Ishikawa (cell line): ENCODE measurements at regions not wholly inside any gene's neighbourhood (a gene's known extent, or its start where the extent isn't known, plus 50 kb on each side); places are given as distances from the start of the nearest gene placed in this dataset.

Source experiments
- CEBPB ChIP-seq: IDR thresholded peaks from 2 replicates; pipeline ENCODE4 v1.6.1; 2012
- EGR1 ChIP-seq: IDR thresholded peaks from 2 replicates; pipeline ENCODE4 v1.6.1; 2012
- EP300 ChIP-seq: IDR thresholded peaks from 2 replicates; pipeline ENCODE4 v1.6.1; 2012; ENCODE audit warnings: borderline replicate concordance
- NFIC ChIP-seq: IDR thresholded peaks from 2 replicates; pipeline ENCODE4 v1.6.1; 2012
- RAD21 ChIP-seq: IDR thresholded peaks from 2 replicates; pipeline ENCODE4 v1.6.1; 2012; ENCODE audit warnings: low read depth
- TAF1 ChIP-seq: IDR thresholded peaks from 2 replicates; pipeline ENCODE4 v1.6.1; 2012; ENCODE audit warnings: low read depth, mild to moderate bottlenecking
- TCF12 ChIP-seq: IDR thresholded peaks from 2 replicates; pipeline ENCODE4 v1.6.1; 2012; ENCODE audit warnings: low read depth
- TEAD4 ChIP-seq: IDR thresholded peaks from 2 replicates; pipeline ENCODE4 v1.6.1; 2012
- YY1 ChIP-seq: IDR thresholded peaks from 2 replicates; pipeline ENCODE4 v1.6.1; 2012; ENCODE audit warnings: low read depth
- TF ChIP-seq, protein P1 (sequence below): IDR thresholded peaks from 2 replicates; pipeline ENCODE4 v1.6.1; 2012
- TF ChIP-seq, protein P2 (sequence below): IDR thresholded peaks from 2 replicates; pipeline ENCODE4 v1.6.1; 2012; ENCODE audit warnings: low read depth, mild to moderate bottlenecking

DNA sequence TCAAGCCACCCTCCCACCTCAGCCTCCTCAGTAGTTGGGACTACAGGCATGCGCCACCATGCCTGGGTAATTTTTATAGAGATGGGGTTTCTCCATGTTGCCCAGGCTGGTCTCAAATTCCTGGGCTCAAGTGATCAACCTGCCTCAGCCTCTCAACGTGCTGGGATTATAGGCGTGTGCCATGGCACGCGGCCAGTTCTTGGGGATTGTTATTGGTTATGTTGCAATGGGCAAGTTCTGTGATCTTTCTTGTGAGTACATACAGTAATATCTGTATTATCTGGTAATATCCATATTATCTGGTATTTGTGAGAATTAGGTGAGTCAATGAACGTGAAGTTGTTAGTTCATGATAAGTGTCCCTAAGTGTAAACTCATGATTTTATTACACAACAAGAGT, 90.3 kb upstream of the TBL1X start:
- no peak for TF ChIP-seq EGR1
- peak; percentile 61 for TF ChIP-seq NFIC
- TF ChIP-seq, protein P1, sequence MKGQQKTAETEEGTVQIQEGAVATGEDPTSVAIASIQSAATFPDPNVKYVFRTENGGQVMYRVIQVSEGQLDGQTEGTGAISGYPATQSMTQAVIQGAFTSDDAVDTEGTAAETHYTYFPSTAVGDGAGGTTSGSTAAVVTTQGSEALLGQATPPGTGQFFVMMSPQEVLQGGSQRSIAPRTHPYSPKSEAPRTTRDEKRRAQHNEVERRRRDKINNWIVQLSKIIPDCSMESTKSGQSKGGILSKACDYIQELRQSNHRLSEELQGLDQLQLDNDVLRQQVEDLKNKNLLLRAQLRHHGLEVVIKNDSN = no peak
- no peak for TF ChIP-seq RAD21
- no peak for TF ChIP-seq TEAD4
- TF ChIP-seq YY1 = no peak
- no peak for TF ChIP-seq EP300
- TF ChIP-seq, protein P2, sequence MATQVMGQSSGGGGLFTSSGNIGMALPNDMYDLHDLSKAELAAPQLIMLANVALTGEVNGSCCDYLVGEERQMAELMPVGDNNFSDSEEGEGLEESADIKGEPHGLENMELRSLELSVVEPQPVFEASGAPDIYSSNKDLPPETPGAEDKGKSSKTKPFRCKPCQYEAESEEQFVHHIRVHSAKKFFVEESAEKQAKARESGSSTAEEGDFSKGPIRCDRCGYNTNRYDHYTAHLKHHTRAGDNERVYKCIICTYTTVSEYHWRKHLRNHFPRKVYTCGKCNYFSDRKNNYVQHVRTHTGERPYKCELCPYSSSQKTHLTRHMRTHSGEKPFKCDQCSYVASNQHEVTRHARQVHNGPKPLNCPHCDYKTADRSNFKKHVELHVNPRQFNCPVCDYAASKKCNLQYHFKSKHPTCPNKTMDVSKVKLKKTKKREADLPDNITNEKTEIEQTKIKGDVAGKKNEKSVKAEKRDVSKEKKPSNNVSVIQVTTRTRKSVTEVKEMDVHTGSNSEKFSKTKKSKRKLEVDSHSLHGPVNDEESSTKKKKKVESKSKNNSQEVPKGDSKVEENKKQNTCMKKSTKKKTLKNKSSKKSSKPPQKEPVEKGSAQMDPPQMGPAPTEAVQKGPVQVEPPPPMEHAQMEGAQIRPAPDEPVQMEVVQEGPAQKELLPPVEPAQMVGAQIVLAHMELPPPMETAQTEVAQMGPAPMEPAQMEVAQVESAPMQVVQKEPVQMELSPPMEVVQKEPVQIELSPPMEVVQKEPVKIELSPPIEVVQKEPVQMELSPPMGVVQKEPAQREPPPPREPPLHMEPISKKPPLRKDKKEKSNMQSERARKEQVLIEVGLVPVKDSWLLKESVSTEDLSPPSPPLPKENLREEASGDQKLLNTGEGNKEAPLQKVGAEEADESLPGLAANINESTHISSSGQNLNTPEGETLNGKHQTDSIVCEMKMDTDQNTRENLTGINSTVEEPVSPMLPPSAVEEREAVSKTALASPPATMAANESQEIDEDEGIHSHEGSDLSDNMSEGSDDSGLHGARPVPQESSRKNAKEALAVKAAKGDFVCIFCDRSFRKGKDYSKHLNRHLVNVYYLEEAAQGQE = no peak
- peak; percentile 55 for TF ChIP-seq CEBPB
- TF ChIP-seq TCF12 = no peak
- no peak for TF ChIP-seq TAF1
